ENCODE measurements at regions not wholly inside any gene's neighbourhood (a gene's known extent, or its start where the extent isn't known, plus 50 kb on each side); places are given as distances from the start of the nearest gene placed in this dataset.
"Not testable (repeated sequence)": the region's sequence is repeated elsewhere in the genome, so short reads cannot be mapped to it uniquely, and the experiment has no call there.

DNA sequence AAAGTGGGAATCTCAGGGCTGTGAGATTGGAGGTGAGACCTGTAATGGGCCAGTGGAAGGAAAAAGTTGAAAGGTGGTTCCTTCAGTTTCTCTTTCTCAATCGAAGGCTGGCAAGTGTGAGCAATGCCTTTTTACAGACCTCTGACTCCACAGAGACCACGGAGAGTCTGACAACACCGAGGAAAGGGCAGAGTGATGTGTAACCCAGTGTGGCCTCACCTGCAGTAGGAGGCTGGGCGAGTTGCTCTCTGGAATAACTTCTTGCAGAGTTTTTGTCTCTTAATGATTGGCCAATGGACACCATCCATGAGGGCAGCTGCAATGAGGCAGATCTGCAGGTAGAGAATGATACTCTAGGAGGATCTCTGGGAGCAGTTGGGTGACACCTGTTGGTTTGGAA lies 115.8 kb downstream of the CRYBB2 start:
- POLR2A ChIA-PET; CTCF ChIA-PET; ATAC-seq (ENCODE audit: low read depth): not testable (repeated sequence)

DNA sequence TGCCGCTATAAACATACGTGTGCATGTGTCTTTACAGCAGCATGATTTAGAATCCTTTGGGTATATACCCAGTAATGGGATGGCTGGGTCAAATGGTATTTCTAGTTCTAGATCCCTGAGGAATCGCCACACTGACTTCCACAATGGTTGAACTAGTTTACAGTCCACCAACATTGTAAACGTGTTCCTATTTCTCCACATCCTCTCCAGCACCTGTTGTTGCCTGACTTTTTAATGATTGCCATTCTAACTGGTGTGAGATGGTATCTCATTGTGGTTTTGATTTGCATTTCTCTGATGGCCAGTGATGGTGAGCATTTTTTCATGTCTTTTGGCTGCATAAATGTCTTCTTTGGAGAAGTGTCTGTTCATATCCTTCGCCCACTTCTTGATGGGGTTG lies 121.1 kb downstream of the CRYBB2 start:
- DNase-seq; H3K4me2 ChIP-seq (replicated peaks; ENCODE audit: low read depth, low read length, poor library complexity, severe bottlenecking); CTCF ChIA-PET; H4K20me1 ChIP-seq (ENCODE audit: control insufficient read depth, insufficient read depth, low read length, poor library complexity, severe bottlenecking); H3K27ac ChIP-seq (ENCODE audit: low read length in 2 of 2); H3K27me3 Mint-ChIP-seq; H2AFZ ChIP-seq (ENCODE audit: insufficient read depth, low read depth, low read length, poor library complexity, severe bottlenecking); H3K4me1 ChIP-seq (ENCODE audit: control insufficient read depth in 2 of 2, insufficient read depth in 2 of 2, low read length in 2 of 2); H3K9ac ChIP-seq (ENCODE audit: low read length); H3K9me3 Mint-ChIP-seq (ENCODE audit: insufficient read depth); H3K36me3 ChIP-seq (replicated peaks in 1 of 2; ENCODE audit: control extremely low read depth in 1 of 2, control insufficient read depth in 1 of 2, extremely low read depth in 1 of 2, insufficient read depth in 2 of 2, low read length in 1 of 2); H3K9me3 ChIP-seq (ENCODE audit: control extremely low read depth in 1 of 3, control insufficient read depth in 2 of 3, insufficient read depth in 1 of 3, low read length in 2 of 3); H3K4me1 Mint-ChIP-seq; intact Hi-C loops (cut with micrococcal nuclease); H3K27ac Mint-ChIP-seq; ATAC-seq (ENCODE audit: low read depth); H3K4me3 ChIP-seq (ENCODE audit: control extremely low read depth in 1 of 5, extremely low read depth in 1 of 5, insufficient read depth in 1 of 5, low read depth in 2 of 5, low read length in 4 of 5); POLR2A ChIA-PET; H3K4me3 Mint-ChIP-seq; H3K27me3 ChIP-seq (replicated peaks in 1 of 4; ENCODE audit: control extremely low read depth in 1 of 4, control insufficient read depth in 3 of 4, insufficient read depth in 4 of 4, low read length in 3 of 4); H3K79me2 ChIP-seq (ENCODE audit: control insufficient read depth, insufficient read depth, low read length): not testable (repeated sequence)
- no CpG with 5 or more reads among the region's 5 CpGs for WGBS (ENCODE audit: insufficient coverage)

More for the DNA sequence above, 115.8 kb downstream of the CRYBB2 start:
- H3K27ac Mint-ChIP-seq; H3K9me3 Mint-ChIP-seq (ENCODE audit: insufficient read depth); H3K9ac ChIP-seq (ENCODE audit: low read length); intact Hi-C loops (cut with micrococcal nuclease); H3K4me3 Mint-ChIP-seq; DNase-seq; H3K9me3 ChIP-seq (ENCODE audit: control extremely low read depth in 1 of 3, control insufficient read depth in 2 of 3, insufficient read depth in 1 of 3, low read length in 2 of 3); H3K27ac ChIP-seq (ENCODE audit: low read length in 2 of 2); H4K20me1 ChIP-seq (ENCODE audit: control insufficient read depth, insufficient read depth, low read length, poor library complexity, severe bottlenecking); H3K4me1 ChIP-seq (ENCODE audit: control insufficient read depth in 2 of 2, insufficient read depth in 2 of 2, low read length in 2 of 2); H3K36me3 ChIP-seq (replicated peaks in 1 of 2; ENCODE audit: control extremely low read depth in 1 of 2, control insufficient read depth in 1 of 2, extremely low read depth in 1 of 2, insufficient read depth in 2 of 2, low read length in 1 of 2); H3K4me1 Mint-ChIP-seq; H3K4me2 ChIP-seq (replicated peaks; ENCODE audit: low read depth, low read length, poor library complexity, severe bottlenecking); H3K27me3 ChIP-seq (replicated peaks in 1 of 4; ENCODE audit: control extremely low read depth in 1 of 4, control insufficient read depth in 3 of 4, insufficient read depth in 4 of 4, low read length in 3 of 4); H3K79me2 ChIP-seq (ENCODE audit: control insufficient read depth, insufficient read depth, low read length); H2AFZ ChIP-seq (ENCODE audit: insufficient read depth, low read depth, low read length, poor library complexity, severe bottlenecking); H3K4me3 ChIP-seq (ENCODE audit: control extremely low read depth in 1 of 5, extremely low read depth in 1 of 5, insufficient read depth in 1 of 5, low read depth in 2 of 5, low read length in 4 of 5); H3K27me3 Mint-ChIP-seq: not testable (repeated sequence)
- 100% methylated on average over 2 of the region's 4 CpGs for WGBS (ENCODE audit: insufficient coverage)

DNA sequence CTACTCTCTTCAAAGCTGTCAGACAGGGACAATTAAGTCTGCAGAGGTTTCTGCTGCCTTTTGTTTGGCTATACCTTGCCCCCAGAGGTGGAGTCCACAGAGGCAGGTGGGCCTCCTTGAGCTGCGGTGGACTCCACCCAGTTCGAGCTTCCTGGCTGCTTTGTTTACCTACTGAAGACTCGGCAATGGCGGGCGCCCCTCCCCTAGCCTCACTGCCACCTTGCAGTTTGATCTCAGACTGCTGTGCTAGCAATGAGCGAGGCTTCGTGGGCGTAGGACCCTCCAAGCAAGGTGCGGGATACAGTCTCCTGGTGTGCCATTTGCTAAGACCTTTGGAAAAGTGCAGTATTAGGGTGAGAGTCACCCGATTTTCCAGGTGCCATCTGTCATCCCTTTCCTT lies 124.9 kb downstream of the CRYBB2 start:
- ATAC-seq (ENCODE audit: low read depth); H3K27me3 ChIP-seq (replicated peaks in 1 of 4; ENCODE audit: control extremely low read depth in 1 of 4, control insufficient read depth in 3 of 4, insufficient read depth in 4 of 4, low read length in 3 of 4); H3K79me2 ChIP-seq (ENCODE audit: control insufficient read depth, insufficient read depth, low read length); DNase-seq; H3K4me2 ChIP-seq (replicated peaks; ENCODE audit: low read depth, low read length, poor library complexity, severe bottlenecking); H3K9me3 Mint-ChIP-seq (ENCODE audit: insufficient read depth); H3K4me1 ChIP-seq (ENCODE audit: control insufficient read depth in 2 of 2, insufficient read depth in 2 of 2, low read length in 2 of 2); H3K4me3 Mint-ChIP-seq; H3K27ac ChIP-seq (ENCODE audit: low read length in 2 of 2); CTCF ChIA-PET; H3K36me3 ChIP-seq (replicated peaks in 1 of 2; ENCODE audit: control extremely low read depth in 1 of 2, control insufficient read depth in 1 of 2, extremely low read depth in 1 of 2, insufficient read depth in 2 of 2, low read length in 1 of 2); H3K9me3 ChIP-seq (ENCODE audit: control extremely low read depth in 1 of 3, control insufficient read depth in 2 of 3, insufficient read depth in 1 of 3, low read length in 2 of 3); H3K27ac Mint-ChIP-seq; H3K9ac ChIP-seq (ENCODE audit: low read length); H3K4me3 ChIP-seq (ENCODE audit: control extremely low read depth in 1 of 5, extremely low read depth in 1 of 5, insufficient read depth in 1 of 5, low read depth in 2 of 5, low read length in 4 of 5); H2AFZ ChIP-seq (ENCODE audit: insufficient read depth, low read depth, low read length, poor library complexity, severe bottlenecking); H3K4me1 Mint-ChIP-seq; H4K20me1 ChIP-seq (ENCODE audit: control insufficient read depth, insufficient read depth, low read length, poor library complexity, severe bottlenecking); intact Hi-C loops (cut with micrococcal nuclease); POLR2A ChIA-PET; H3K27me3 Mint-ChIP-seq: not testable (repeated sequence)
- WGBS (ENCODE audit: insufficient coverage): 89% methylated on average over 7 of the region's 10 CpGs

Measured in B cell (primary cell).